ENCODE measurements at regions not wholly inside any gene's neighbourhood (a gene's known extent, or its start where the extent isn't known, plus 50 kb on each side); places are given as distances from the start of the nearest gene placed in this dataset.
A peak's percentile ranks its signal among the peaks of the same experiment; 100 is the strongest.

DNA sequence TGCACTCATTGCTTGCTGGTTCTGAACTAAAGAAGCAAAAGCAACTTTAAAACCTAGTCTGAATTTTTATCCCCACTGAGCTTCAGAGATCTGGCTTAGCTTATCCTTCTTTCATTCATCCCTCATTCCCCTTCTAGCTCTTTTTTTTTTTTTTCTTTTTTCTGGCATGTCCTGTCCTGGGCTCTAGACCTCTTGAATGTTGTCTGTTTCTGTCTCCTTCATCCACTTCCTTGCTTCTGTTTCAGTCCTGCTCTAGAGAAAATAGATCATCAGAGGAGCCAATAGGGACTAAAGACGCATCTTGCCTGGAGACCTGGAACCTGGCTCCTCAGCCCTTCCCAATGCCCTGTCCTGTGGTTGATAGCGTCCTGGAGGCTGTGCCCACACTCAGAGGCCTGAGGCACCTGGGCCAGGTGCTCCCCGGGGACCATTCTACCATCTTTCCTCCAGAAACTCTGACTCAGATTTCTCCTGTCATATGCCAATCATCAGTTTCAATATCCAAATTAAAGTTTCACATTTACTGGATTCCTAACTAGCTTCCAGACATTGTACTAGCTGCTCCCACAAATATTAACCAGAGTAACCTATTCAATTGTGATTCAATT lies 115.7 kb upstream of the GATB start:
- Mint-ChIP-seq H3K27ac (peak overlapping the region in 1 of 7 donors; percentile 22), H3K9me3 (peaks cover 0 to 8% (median 0%) of the 10 kb centered on the region in 7 donors), H3K27me3 (ENCODE audit: low read depth in 3 of 3) (peaks cover under 1 to 6% (median 1%) of the 10 kb centered on the region in 3 donors), H3K36me3 (no peaks in the 10 kb centered on the region), H3K4me3 (no peak overlapping the region), H3K4me1 (no peaks in the 10 kb centered on the region)
- Histone ChIP-seq H3K4me3 (replicated peaks in 1 of 3; ENCODE audit: low read depth in 2 of 3, low read length in 3 of 3) (no peak overlapping the region), H3K4me2 (replicated peaks; ENCODE audit: extremely low read depth, low read length, poor library complexity, severe bottlenecking) (no peak overlapping the region), H3K9me3 (replicated peaks in 1 of 2; ENCODE audit: control insufficient read depth in 1 of 2, insufficient read depth in 1 of 2, low read length in 2 of 2) (no peaks in the 10 kb centered on the region), H4K20me1 (ENCODE audit: insufficient read depth, low read length) (no peaks in the 10 kb centered on the region), H3K9ac (ENCODE audit: insufficient read depth, low read length, poor library complexity, severe bottlenecking) (no peak overlapping the region), H3K4me1 (ENCODE audit: control insufficient read depth in 1 of 2, insufficient read depth in 2 of 2, low read length in 2 of 2) (no peaks in the 10 kb centered on the region), H3K79me2 (ENCODE audit: insufficient read depth, low read length) (no peaks in the 10 kb centered on the region), H3K27me3 (ENCODE audit: control insufficient read depth in 2 of 2, insufficient read depth in 2 of 2, low read length in 2 of 2) (no peaks in the 10 kb centered on the region), H2AFZ (ENCODE audit: insufficient read depth, low read depth, low read length, poor library complexity, severe bottlenecking) (no peak overlapping the region), H3K27ac (ENCODE audit: low read depth in 1 of 2, low read length in 2 of 2) (no peak overlapping the region), H3K36me3 (replicated peaks in 1 of 2; ENCODE audit: control insufficient read depth in 1 of 2, insufficient read depth in 2 of 2, low read length in 2 of 2) (no peaks in the 10 kb centered on the region)
- WGBS (ENCODE audit: insufficient coverage) = 97% methylated on average over 3 of the region's 3 CpGs
- TF ChIP-seq, protein P1, sequence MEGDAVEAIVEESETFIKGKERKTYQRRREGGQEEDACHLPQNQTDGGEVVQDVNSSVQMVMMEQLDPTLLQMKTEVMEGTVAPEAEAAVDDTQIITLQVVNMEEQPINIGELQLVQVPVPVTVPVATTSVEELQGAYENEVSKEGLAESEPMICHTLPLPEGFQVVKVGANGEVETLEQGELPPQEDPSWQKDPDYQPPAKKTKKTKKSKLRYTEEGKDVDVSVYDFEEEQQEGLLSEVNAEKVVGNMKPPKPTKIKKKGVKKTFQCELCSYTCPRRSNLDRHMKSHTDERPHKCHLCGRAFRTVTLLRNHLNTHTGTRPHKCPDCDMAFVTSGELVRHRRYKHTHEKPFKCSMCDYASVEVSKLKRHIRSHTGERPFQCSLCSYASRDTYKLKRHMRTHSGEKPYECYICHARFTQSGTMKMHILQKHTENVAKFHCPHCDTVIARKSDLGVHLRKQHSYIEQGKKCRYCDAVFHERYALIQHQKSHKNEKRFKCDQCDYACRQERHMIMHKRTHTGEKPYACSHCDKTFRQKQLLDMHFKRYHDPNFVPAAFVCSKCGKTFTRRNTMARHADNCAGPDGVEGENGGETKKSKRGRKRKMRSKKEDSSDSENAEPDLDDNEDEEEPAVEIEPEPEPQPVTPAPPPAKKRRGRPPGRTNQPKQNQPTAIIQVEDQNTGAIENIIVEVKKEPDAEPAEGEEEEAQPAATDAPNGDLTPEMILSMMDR (IDR thresholded peaks at IDR 0.05) = no peak
- no peak for DNase-seq
- intact Hi-C loops (cut with micrococcal nuclease) = no loop called here

GRCh38 chr4:151874328-151874727 lies 113.5 kb upstream of the GATB start:
- no peak overlapping the region for H3K27ac Mint-ChIP-seq
- H3K9ac ChIP-seq (ENCODE audit: insufficient read depth, low read length, poor library complexity, severe bottlenecking) = no peak overlapping the region
- H3K9me3 ChIP-seq (replicated peaks in 1 of 2; ENCODE audit: control insufficient read depth in 1 of 2, insufficient read depth in 1 of 2, low read length in 2 of 2) = no peaks in the 10 kb centered on the region
- TF ChIP-seq, protein P1 (IDR thresholded peaks at IDR 0.05) = no peak
- peaks cover 1 to 6% (median 2%) of the 10 kb centered on the region in 3 donors for H3K27me3 Mint-ChIP-seq (ENCODE audit: low read depth in 3 of 3)
- no peaks in the 10 kb centered on the region for H3K36me3 ChIP-seq (replicated peaks in 1 of 2; ENCODE audit: control insufficient read depth in 1 of 2, insufficient read depth in 2 of 2, low read length in 2 of 2)
- H3K36me3 Mint-ChIP-seq = no peaks in the 10 kb centered on the region
- no peak overlapping the region for H3K4me3 ChIP-seq (replicated peaks in 1 of 3; ENCODE audit: low read depth in 2 of 3, low read length in 3 of 3)
- no peaks in the 10 kb centered on the region for H3K4me1 Mint-ChIP-seq
- no peaks in the 10 kb centered on the region for H4K20me1 ChIP-seq (ENCODE audit: insufficient read depth, low read length)
- peaks cover 0 to 10% (median 0%) of the 10 kb centered on the region in 7 donors for H3K9me3 Mint-ChIP-seq
- no peaks in the 10 kb centered on the region for H3K79me2 ChIP-seq (ENCODE audit: insufficient read depth, low read length)
- no CpG with 5 or more reads among the region's 3 CpGs for WGBS (ENCODE audit: insufficient coverage)
- H3K27ac ChIP-seq (ENCODE audit: low read depth in 1 of 2, low read length in 2 of 2) = no peak overlapping the region
- no peak for DNase-seq
- intact Hi-C loops (cut with micrococcal nuclease) = no loop called here
- no peaks in the 10 kb centered on the region for H3K27me3 ChIP-seq (ENCODE audit: control insufficient read depth in 2 of 2, insufficient read depth in 2 of 2, low read length in 2 of 2)
- H3K4me2 ChIP-seq (replicated peaks; ENCODE audit: extremely low read depth, low read length, poor library complexity, severe bottlenecking) = no peak overlapping the region
- no peak overlapping the region for H2AFZ ChIP-seq (ENCODE audit: insufficient read depth, low read depth, low read length, poor library complexity, severe bottlenecking)
- no peak overlapping the region for H3K4me3 Mint-ChIP-seq
- no peaks in the 10 kb centered on the region for H3K4me1 ChIP-seq (ENCODE audit: control insufficient read depth in 1 of 2, insufficient read depth in 2 of 2, low read length in 2 of 2)

All from CD14-positive monocyte (primary cell).